ENCODE measurements at regions not wholly inside any gene's neighbourhood (a gene's known extent, or its start where the extent isn't known, plus 50 kb on each side); places are given as distances from the start of the nearest gene placed in this dataset.

GRCh38 chr13:30037766-30038165 is 187.3 kb upstream of the UBL3 start (continued):
- TF ChIP-seq, protein P1, sequence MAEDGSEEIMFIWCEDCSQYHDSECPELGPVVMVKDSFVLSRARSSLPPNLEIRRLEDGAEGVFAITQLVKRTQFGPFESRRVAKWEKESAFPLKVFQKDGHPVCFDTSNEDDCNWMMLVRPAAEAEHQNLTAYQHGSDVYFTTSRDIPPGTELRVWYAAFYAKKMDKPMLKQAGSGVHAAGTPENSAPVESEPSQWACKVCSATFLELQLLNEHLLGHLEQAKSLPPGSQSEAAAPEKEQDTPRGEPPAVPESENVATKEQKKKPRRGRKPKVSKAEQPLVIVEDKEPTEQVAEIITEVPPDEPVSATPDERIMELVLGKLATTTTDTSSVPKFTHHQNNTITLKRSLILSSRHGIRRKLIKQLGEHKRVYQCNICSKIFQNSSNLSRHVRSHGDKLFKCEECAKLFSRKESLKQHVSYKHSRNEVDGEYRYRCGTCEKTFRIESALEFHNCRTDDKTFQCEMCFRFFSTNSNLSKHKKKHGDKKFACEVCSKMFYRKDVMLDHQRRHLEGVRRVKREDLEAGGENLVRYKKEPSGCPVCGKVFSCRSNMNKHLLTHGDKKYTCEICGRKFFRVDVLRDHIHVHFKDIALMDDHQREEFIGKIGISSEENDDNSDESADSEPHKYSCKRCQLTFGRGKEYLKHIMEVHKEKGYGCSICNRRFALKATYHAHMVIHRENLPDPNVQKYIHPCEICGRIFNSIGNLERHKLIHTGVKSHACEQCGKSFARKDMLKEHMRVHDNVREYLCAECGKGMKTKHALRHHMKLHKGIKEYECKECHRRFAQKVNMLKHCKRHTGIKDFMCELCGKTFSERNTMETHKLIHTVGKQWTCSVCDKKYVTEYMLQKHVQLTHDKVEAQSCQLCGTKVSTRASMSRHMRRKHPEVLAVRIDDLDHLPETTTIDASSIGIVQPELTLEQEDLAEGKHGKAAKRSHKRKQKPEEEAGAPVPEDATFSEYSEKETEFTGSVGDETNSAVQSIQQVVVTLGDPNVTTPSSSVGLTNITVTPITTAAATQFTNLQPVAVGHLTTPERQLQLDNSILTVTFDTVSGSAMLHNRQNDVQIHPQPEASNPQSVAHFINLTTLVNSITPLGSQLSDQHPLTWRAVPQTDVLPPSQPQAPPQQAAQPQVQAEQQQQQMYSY (CRISPR knock-in tag; IDR thresholded peaks at IDR 0.05), result no peak
- TF ChIP-seq ZNF512 (CRISPR knock-in tag; IDR thresholded peaks at IDR 0.05; ENCODE audit: borderline replicate concordance) (no peak), TP53 (CRISPR knock-in tag; IDR thresholded peaks at IDR 0.05) (no peak)

DNA sequence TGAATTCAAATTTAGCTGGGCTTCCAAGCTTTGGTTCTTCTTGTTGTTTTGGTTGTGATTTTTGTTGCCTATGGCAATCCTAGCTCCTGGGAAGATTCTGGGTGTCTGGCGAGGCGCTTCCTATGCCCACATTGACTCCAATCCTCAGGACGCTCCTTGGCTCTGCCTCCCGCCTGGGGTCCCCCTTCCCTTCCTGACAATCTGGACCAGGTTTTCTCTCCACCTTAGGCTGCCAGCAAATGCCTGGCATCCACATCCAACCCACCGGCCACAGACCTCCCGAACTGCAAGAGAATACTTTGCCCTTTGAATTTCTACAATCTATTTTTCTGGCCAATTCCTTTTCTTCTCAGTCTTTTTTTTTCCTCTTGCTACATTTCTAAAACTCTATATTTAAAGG is 186.9 kb upstream of the UBL3 start:
- Mint-ChIP-seq H3K36me3 (no peaks in the 10 kb centered on the region), H3K9me3 (no peaks in the 10 kb centered on the region), H3K4me3 (no peak overlapping the region), H3K4me1 (peaks cover 32% of the 10 kb centered on the region), H3K27ac (no peak overlapping the region), H3K27me3 (ENCODE audit: low read depth) (no peaks in the 10 kb centered on the region; the same call in 1 of the 2 replicates)
- DNase-seq (ENCODE audit: low spot score) (peak; percentile 62), ATAC-seq (peak; percentile 90)
- ChIA-PET POLR2A (no interaction called here), CTCF (interaction anchor here (1.3 kb wide), 1 partner anchor 19 kb away, joined by 4 read pairs; no protein-coding TSS in a partner anchor)
- TF ChIP-seq SMAD3 (CRISPR knock-in tag; IDR thresholded peaks at IDR 0.05; ENCODE audit: borderline replicate concordance), result 0 out of 2 replicates have a peak, but pooled peaks have one; percentile 27
- no peak for TF ChIP-seq HMGA2 (CRISPR knock-in tag; IDR thresholded peaks at IDR 0.05)
- TF ChIP-seq, protein P2, sequence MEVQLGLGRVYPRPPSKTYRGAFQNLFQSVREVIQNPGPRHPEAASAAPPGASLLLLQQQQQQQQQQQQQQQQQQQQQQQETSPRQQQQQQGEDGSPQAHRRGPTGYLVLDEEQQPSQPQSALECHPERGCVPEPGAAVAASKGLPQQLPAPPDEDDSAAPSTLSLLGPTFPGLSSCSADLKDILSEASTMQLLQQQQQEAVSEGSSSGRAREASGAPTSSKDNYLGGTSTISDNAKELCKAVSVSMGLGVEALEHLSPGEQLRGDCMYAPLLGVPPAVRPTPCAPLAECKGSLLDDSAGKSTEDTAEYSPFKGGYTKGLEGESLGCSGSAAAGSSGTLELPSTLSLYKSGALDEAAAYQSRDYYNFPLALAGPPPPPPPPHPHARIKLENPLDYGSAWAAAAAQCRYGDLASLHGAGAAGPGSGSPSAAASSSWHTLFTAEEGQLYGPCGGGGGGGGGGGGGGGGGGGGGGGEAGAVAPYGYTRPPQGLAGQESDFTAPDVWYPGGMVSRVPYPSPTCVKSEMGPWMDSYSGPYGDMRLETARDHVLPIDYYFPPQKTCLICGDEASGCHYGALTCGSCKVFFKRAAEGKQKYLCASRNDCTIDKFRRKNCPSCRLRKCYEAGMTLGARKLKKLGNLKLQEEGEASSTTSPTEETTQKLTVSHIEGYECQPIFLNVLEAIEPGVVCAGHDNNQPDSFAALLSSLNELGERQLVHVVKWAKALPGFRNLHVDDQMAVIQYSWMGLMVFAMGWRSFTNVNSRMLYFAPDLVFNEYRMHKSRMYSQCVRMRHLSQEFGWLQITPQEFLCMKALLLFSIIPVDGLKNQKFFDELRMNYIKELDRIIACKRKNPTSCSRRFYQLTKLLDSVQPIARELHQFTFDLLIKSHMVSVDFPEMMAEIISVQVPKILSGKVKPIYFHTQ (CRISPR knock-in tag; IDR thresholded peaks at IDR 0.05), result no peak
- TF ChIP-seq, protein P3, sequence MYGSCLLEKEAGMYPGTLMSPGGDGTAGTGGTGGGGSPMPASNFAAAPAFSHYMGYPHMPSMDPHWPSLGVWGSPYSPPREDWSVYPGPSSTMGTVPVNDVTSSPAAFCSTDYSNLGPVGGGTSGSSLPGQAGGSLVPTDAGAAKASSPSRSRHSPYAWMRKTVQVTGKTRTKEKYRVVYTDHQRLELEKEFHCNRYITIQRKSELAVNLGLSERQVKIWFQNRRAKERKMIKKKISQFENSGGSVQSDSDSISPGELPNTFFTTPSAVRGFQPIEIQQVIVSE (CRISPR knock-in tag; IDR thresholded peaks at IDR 0.05; ENCODE audit: borderline replicate concordance), result no peak
- TF ChIP-seq STAT6 (CRISPR knock-in tag; conservative IDR thresholded peaks at IDR 0.05; ENCODE audit: low read depth), result no peak
- no peak for TF ChIP-seq ZBTB43 (CRISPR knock-in tag; IDR thresholded peaks at IDR 0.05)
- TF ChIP-seq, protein P4, sequence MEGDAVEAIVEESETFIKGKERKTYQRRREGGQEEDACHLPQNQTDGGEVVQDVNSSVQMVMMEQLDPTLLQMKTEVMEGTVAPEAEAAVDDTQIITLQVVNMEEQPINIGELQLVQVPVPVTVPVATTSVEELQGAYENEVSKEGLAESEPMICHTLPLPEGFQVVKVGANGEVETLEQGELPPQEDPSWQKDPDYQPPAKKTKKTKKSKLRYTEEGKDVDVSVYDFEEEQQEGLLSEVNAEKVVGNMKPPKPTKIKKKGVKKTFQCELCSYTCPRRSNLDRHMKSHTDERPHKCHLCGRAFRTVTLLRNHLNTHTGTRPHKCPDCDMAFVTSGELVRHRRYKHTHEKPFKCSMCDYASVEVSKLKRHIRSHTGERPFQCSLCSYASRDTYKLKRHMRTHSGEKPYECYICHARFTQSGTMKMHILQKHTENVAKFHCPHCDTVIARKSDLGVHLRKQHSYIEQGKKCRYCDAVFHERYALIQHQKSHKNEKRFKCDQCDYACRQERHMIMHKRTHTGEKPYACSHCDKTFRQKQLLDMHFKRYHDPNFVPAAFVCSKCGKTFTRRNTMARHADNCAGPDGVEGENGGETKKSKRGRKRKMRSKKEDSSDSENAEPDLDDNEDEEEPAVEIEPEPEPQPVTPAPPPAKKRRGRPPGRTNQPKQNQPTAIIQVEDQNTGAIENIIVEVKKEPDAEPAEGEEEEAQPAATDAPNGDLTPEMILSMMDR (IDR thresholded peaks at IDR 0.05), result no peak
- TF ChIP-seq, protein P1 (CRISPR knock-in tag; IDR thresholded peaks at IDR 0.05), result peak; percentile 99
- TF ChIP-seq, protein P5, sequence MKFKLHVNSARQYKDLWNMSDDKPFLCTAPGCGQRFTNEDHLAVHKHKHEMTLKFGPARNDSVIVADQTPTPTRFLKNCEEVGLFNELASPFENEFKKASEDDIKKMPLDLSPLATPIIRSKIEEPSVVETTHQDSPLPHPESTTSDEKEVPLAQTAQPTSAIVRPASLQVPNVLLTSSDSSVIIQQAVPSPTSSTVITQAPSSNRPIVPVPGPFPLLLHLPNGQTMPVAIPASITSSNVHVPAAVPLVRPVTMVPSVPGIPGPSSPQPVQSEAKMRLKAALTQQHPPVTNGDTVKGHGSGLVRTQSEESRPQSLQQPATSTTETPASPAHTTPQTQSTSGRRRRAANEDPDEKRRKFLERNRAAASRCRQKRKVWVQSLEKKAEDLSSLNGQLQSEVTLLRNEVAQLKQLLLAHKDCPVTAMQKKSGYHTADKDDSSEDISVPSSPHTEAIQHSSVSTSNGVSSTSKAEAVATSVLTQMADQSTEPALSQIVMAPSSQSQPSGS (CRISPR knock-in tag; IDR thresholded peaks at IDR 0.05; ENCODE audit: borderline replicate concordance, low read depth), result no peak
- TF ChIP-seq SOX15 (CRISPR knock-in tag; IDR thresholded peaks at IDR 0.05), result no peak
- TF ChIP-seq MYBL2 (CRISPR knock-in tag; IDR thresholded peaks at IDR 0.05), result no peak
- TF ChIP-seq TCF7 (CRISPR knock-in tag; IDR thresholded peaks at IDR 0.05; ENCODE audit: low read depth), result no peak
- TF ChIP-seq JUN (CRISPR knock-in tag; IDR thresholded peaks at IDR 0.05), result no peak
